Gastrocnemius medialis (tissue), 4 donors: ENCODE measurements at regions not wholly inside any gene's neighbourhood (a gene's known extent, or its start where the extent isn't known, plus 50 kb on each side); places are given as distances from the start of the nearest gene placed in this dataset.

Experiments used
- CTCF ChIP-seq, 5 experiments: fragments of 450-650 bp in 3 of 5; fragments of 200-600 bp in 2 of 5; sonication (generic) in 2 of 5; IDR thresholded peaks in 4 of 5; conservative IDR thresholded peaks in 1 of 5; 1 replicate in 4 of 5; 2 replicates in 1 of 5; pipeline ENCODE4 v1.5.1; 2016 to 2019; ENCODE audit warnings: antibody characterized with exemption in 5 of 5, mild to moderate bottlenecking in 3 of 5, moderate library complexity in 3 of 5
- POLR2A ChIP-seq, 2 donors: fragments of 450-650 bp; IDR thresholded peaks; one replicate each; pipeline ENCODE4 v1.6.1; 2017; ENCODE audit warnings: antibody characterized with exemption in 2 of 2, mild to moderate bottlenecking in 2 of 2, moderate library complexity in 2 of 2

GRCh38 chr6:149264629-149265028 is 52.9 kb upstream of the TAB2 start:
- TF ChIP-seq CTCF (IDR thresholded peaks at IDR 0.05 in 4 of 5, conservative IDR thresholded peaks at IDR 0.05 in 1 of 5): no peak
- TF ChIP-seq POLR2A (IDR thresholded peaks at IDR 0.05): no peak
